ENCODE measurements at regions not wholly inside any gene's neighbourhood (a gene's known extent, or its start where the extent isn't known, plus 50 kb on each side); places are given as distances from the start of the nearest gene placed in this dataset.

DNA sequence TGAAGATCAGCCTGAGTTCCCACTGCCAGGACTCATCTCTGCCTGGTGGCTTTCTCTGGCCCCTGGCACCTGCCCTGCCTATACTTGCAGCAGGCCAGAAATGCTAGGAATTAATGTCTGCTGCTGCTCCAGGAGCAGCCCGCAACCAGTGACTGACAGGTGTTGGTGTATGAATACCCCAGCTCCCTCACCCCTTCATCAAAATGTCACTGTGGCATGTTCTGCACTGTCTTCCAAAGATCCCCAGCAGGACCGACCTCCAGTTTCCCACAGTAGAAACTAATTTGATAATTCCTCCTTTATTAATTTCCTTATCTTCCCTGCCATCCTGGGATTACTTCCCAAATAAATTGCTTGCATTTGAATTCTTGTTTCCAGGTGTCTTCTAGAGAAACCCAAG is 425.4 kb downstream of the BCOR start:
- TF ChIP-seq FOXM1 (IDR thresholded peaks at IDR 0.05; ENCODE audit: borderline replicate concordance, low read depth): no peak
- TF ChIP-seq YY1 (IDR thresholded peaks at IDR 0.05; ENCODE audit: low read depth): no peak
- TF ChIP-seq EGR1 (IDR thresholded peaks at IDR 0.05): no peak
- TF ChIP-seq TAF1 (IDR thresholded peaks at IDR 0.05; ENCODE audit: low read depth): no peak
- TF ChIP-seq NFIC (IDR thresholded peaks at IDR 0.05): no peak
- no peak for TF ChIP-seq EP300 (IDR thresholded peaks at IDR 0.05; ENCODE audit: borderline replicate concordance)

DNA sequence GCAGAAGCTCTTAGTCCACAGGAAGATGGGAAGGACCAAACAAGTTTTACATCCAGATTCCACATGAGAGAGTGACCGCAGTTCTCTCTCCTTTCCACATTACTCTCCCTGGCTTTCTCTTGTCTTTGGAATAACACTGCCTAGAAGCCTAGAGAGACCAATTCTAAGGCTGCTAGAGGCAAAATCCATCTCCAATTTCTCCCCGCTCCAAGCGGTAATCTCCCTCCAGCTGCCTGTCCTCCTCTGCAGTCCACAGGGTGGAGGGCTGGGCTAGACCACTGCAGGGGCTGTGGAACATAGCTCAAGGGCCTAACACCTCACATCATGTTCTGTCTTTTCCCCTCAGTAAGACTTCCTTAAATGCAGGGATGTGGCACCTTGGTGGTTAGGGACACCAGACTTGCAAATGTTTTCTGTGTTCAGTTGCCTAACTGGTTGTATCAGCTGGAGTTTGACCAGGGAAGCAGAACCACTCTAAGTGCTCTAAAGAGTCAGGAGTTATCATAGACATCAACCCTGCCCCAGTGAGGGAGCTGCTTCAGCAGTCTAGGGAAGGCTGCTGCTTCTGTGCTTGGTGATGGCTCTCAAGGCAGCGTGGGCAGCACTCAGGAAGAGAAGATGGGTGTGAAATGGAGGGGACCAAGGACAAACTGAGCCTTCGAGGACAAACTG is 423.1 kb downstream of the BCOR start:
- TF ChIP-seq CEBPB (IDR thresholded peaks at IDR 0.05) (no peak), CREB1 (IDR thresholded peaks at IDR 0.05; ENCODE audit: low read depth) (no peak), MAX (IDR thresholded peaks at IDR 0.05) (no peak), USF1 (IDR thresholded peaks at IDR 0.05) (no peak), NFIC (IDR thresholded peaks at IDR 0.05) (no peak), TAF1 (IDR thresholded peaks at IDR 0.05; ENCODE audit: low read depth) (no peak), FOXM1 (IDR thresholded peaks at IDR 0.05; ENCODE audit: borderline replicate concordance, low read depth) (no peak), YY1 (IDR thresholded peaks at IDR 0.05; ENCODE audit: low read depth) (no peak), ZBTB7A (IDR thresholded peaks at IDR 0.05; ENCODE audit: low read depth) (no peak), TEAD4 (IDR thresholded peaks at IDR 0.05) (no peak), EGR1 (IDR thresholded peaks at IDR 0.05) (no peak), EP300 (IDR thresholded peaks at IDR 0.05; ENCODE audit: borderline replicate concordance) (no peak), REST (IDR thresholded peaks at IDR 0.05; ENCODE audit: low read depth) (no peak), RAD21 (IDR thresholded peaks at IDR 0.05; ENCODE audit: low read depth) (no peak), TCF12 (IDR thresholded peaks at IDR 0.05; ENCODE audit: low read depth) (no peak)

- TF ChIP-seq RAD21 (IDR thresholded peaks at IDR 0.05; ENCODE audit: low read depth): no peak
These were observed 422.6 kb downstream of the BCOR start for GRCh38 chrX:39675162-39675553.

GRCh38 chrX:39675619-39676018 is 422.1 kb downstream of the BCOR start:
- TF ChIP-seq YY1 (IDR thresholded peaks at IDR 0.05; ENCODE audit: low read depth): no peak
- no peak for TF ChIP-seq CEBPB (IDR thresholded peaks at IDR 0.05)
- TF ChIP-seq EGR1 (IDR thresholded peaks at IDR 0.05): no peak
- TF ChIP-seq MAX (IDR thresholded peaks at IDR 0.05): no peak
- TF ChIP-seq CREB1 (IDR thresholded peaks at IDR 0.05; ENCODE audit: low read depth): no peak
- TF ChIP-seq EP300 (IDR thresholded peaks at IDR 0.05; ENCODE audit: borderline replicate concordance): no peak
- no peak for TF ChIP-seq ZBTB7A (IDR thresholded peaks at IDR 0.05; ENCODE audit: low read depth)
- no peak for TF ChIP-seq REST (IDR thresholded peaks at IDR 0.05; ENCODE audit: low read depth)
- TF ChIP-seq TCF12 (IDR thresholded peaks at IDR 0.05; ENCODE audit: low read depth): no peak
- no peak for TF ChIP-seq FOXM1 (IDR thresholded peaks at IDR 0.05; ENCODE audit: borderline replicate concordance, low read depth)
- no peak for TF ChIP-seq USF1 (IDR thresholded peaks at IDR 0.05)
- no peak for TF ChIP-seq RAD21 (IDR thresholded peaks at IDR 0.05; ENCODE audit: low read depth)
- no peak for TF ChIP-seq TEAD4 (IDR thresholded peaks at IDR 0.05)
- no peak for TF ChIP-seq NFIC (IDR thresholded peaks at IDR 0.05)
- TF ChIP-seq TAF1 (IDR thresholded peaks at IDR 0.05; ENCODE audit: low read depth): no peak

DNA sequence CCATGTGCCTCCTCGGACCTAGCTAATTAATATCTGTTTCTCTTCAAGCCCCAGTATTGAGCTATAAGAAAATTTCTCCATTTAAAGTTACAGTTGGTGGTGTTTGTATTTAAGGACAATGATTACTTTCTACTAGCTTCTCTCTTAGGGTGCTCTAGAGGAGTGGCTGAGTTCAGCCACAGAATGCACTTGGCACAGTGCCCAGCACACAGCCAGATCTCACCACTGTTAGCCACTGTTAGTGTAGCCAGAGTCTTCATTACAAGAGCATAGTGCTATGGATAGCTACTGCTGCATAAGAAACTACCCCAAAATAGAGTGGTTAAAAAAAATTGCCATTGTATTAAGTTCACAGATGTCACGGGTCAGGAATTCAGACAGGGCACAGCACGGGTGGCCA is 421.3 kb downstream of the BCOR start:
- no peak for TF ChIP-seq TAF1 (IDR thresholded peaks at IDR 0.05; ENCODE audit: low read depth)

GRCh38 chrX:39677585-39677977 is 420.2 kb downstream of the BCOR start:
- TF ChIP-seq MAX (IDR thresholded peaks at IDR 0.05): no peak
- TF ChIP-seq TAF1 (IDR thresholded peaks at IDR 0.05; ENCODE audit: low read depth): no peak
- TF ChIP-seq ZBTB7A (IDR thresholded peaks at IDR 0.05; ENCODE audit: low read depth): no peak
- no peak for TF ChIP-seq TEAD4 (IDR thresholded peaks at IDR 0.05)
- no peak for TF ChIP-seq RAD21 (IDR thresholded peaks at IDR 0.05; ENCODE audit: low read depth)
- no peak for TF ChIP-seq CREB1 (IDR thresholded peaks at IDR 0.05; ENCODE audit: low read depth)
- no peak for TF ChIP-seq EGR1 (IDR thresholded peaks at IDR 0.05)
- no peak for TF ChIP-seq CEBPB (IDR thresholded peaks at IDR 0.05)
- TF ChIP-seq USF1 (IDR thresholded peaks at IDR 0.05): no peak
- TF ChIP-seq TCF12 (IDR thresholded peaks at IDR 0.05; ENCODE audit: low read depth): no peak

All from Ishikawa (cell line).